ENCODE measurements at regions not wholly inside any gene's neighbourhood (a gene's known extent, or its start where the extent isn't known, plus 50 kb on each side); places are given as distances from the start of the nearest gene placed in this dataset.

GRCh38 chr2:166607880-166608279, 113.8 kb upstream of the SCN7A start:
- TF ChIP-seq YY1 (IDR thresholded peaks at IDR 0.05; ENCODE audit: insufficient read depth, insufficient read length) (no peak), SUZ12 (IDR thresholded peaks at IDR 0.05; ENCODE audit: extremely low read depth, insufficient read depth, insufficient read length) (no peak), ZNF274 (IDR thresholded peaks at IDR 0.05; ENCODE audit: low read depth, low read length) (no peak)

Measured in NT2/D1 (cell line).